ENCODE measurements at regions not wholly inside any gene's neighbourhood (a gene's known extent, or its start where the extent isn't known, plus 50 kb on each side); places are given as distances from the start of the nearest gene placed in this dataset.

DNA sequence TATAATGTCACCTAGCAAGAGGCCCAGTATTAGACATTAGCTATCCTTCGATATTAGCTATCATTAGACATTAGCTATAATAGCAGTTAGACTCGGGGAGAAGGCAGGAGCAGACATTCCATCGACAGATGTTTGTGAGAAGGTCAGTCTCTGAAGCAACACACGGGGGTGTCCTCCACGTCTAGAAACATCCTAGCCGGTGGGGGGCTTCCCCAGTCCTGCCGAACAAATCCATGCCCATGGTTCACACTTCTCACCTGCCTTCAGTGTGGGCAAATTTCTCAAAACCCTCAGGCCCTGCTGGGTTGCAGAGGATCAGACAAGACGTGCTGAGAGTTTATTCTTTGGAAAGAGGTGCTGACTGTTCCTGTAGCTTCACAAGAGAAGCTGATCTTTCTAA is 151.1 kb downstream of the IRF8 start:
- no peaks in the 10 kb centered on the region for H3K9me1 ChIP-seq (replicated peaks; ENCODE audit: control insufficient read depth, extremely low read depth, insufficient read depth, low read length)
- ChIA-PET CTCF (interaction anchor here (0.7 to 2.0 kb wide), 2 partner anchors 23 to 468 kb away, joined by 3 to 6 read pairs; no protein-coding TSS in a partner anchor), POLR2A (no interaction called here)
- H2AFZ ChIP-seq (ENCODE audit: low read depth, low read length), result no peak overlapping the region
- no peaks in the 10 kb centered on the region for H3K79me2 ChIP-seq (ENCODE audit: control insufficient read depth, insufficient read depth, low read length)
- H3K36me3 ChIP-seq (ENCODE audit: control insufficient read depth in 2 of 2, extremely low read depth in 1 of 2, insufficient read depth in 2 of 2, low read length in 2 of 2), result no peaks in the 10 kb centered on the region
- no peak overlapping the region for H3K4me3 ChIP-seq (replicated peaks in 1 of 3; ENCODE audit: insufficient read depth in 1 of 3, low read depth in 1 of 3, low read length in 3 of 3)
- H3K27ac ChIP-seq (ENCODE audit: insufficient read depth, low read depth, low read length), result no peak overlapping the region
- peaks cover 2 to 22% of the 10 kb centered on the region in 2 experiments for H3K27me3 ChIP-seq (ENCODE audit: control insufficient read depth in 2 of 2, insufficient read depth in 2 of 2, low read length in 2 of 2)
- no peak overlapping the region for H3K9ac ChIP-seq (replicated peaks; ENCODE audit: extremely low read depth, insufficient read depth, low read length)
- H3K4me2 ChIP-seq (ENCODE audit: insufficient read depth, low read length), result no peak overlapping the region
- no peaks in the 10 kb centered on the region for H3K4me1 ChIP-seq (ENCODE audit: control insufficient read depth, extremely low read depth, insufficient read depth, low read length)
- BruUV-seq (replicated peaks), result no TSS peak
- H4K20me1 ChIP-seq (replicated peaks; ENCODE audit: control insufficient read depth, extremely low read depth, insufficient read depth, low read length), result no peaks in the 10 kb centered on the region
- TF ChIP-seq EZH2 (IDR thresholded peaks at IDR 0.05; ENCODE audit: borderline replicate concordance, low read depth, low read length, severe bottlenecking) (no peak), POLR2A (IDR thresholded peaks at IDR 0.05; ENCODE audit: low read depth, low read length) (no peak)
- intact Hi-C loops (cut with micrococcal nuclease), result no loop called here
- no peaks in the 10 kb centered on the region for H3K9me3 ChIP-seq (replicated peaks; ENCODE audit: control insufficient read depth, insufficient read depth, low read length)
- FAIRE-seq (no peak), DNase-seq (ENCODE audit: low read depth, low spot score) (no peak)
- dilution Hi-C loops (cut with MboI; ENCODE audit: extremely low pct_ligation_motif_present, low sequenced_read_pairs), result no loop called here

- Histone ChIP-seq H3K36me3 (ENCODE audit: control insufficient read depth in 2 of 2, extremely low read depth in 1 of 2, insufficient read depth in 2 of 2, low read length in 2 of 2) (no peaks in the 10 kb centered on the region), H2AFZ (ENCODE audit: low read depth, low read length) (no peak overlapping the region), H3K4me3 (replicated peaks in 1 of 3; ENCODE audit: insufficient read depth in 1 of 3, low read depth in 1 of 3, low read length in 3 of 3) (no peak overlapping the region), H3K9me1 (replicated peaks; ENCODE audit: control insufficient read depth, extremely low read depth, insufficient read depth, low read length) (no peaks in the 10 kb centered on the region), H4K20me1 (replicated peaks; ENCODE audit: control insufficient read depth, extremely low read depth, insufficient read depth, low read length) (no peaks in the 10 kb centered on the region), H3K27me3 (ENCODE audit: control insufficient read depth in 2 of 2, insufficient read depth in 2 of 2, low read length in 2 of 2) (peaks cover 2 to 22% of the 10 kb centered on the region in 2 experiments), H3K9ac (replicated peaks; ENCODE audit: extremely low read depth, insufficient read depth, low read length) (no peak overlapping the region), H3K27ac (ENCODE audit: insufficient read depth, low read depth, low read length) (no peak overlapping the region), H3K4me1 (ENCODE audit: control insufficient read depth, extremely low read depth, insufficient read depth, low read length) (no peaks in the 10 kb centered on the region), H3K79me2 (ENCODE audit: control insufficient read depth, insufficient read depth, low read length) (no peaks in the 10 kb centered on the region), H3K9me3 (replicated peaks; ENCODE audit: control insufficient read depth, insufficient read depth, low read length) (no peaks in the 10 kb centered on the region), H3K4me2 (ENCODE audit: insufficient read depth, low read length) (no peak overlapping the region)
- dilution Hi-C loops (cut with MboI; ENCODE audit: extremely low pct_ligation_motif_present, low sequenced_read_pairs) (no loop called here), intact Hi-C loops (cut with micrococcal nuclease) (no loop called here)
- FAIRE-seq (no peak), DNase-seq (ENCODE audit: low read depth, low spot score) (no peak)
- no TSS peak for BruUV-seq (replicated peaks)
- CTCF ChIA-PET, result interaction anchor here (2.0 kb wide), 1 partner anchor 467 kb away, joined by 6 read pairs; no protein-coding TSS in a partner anchor
- TF ChIP-seq JUN (IDR thresholded peaks at IDR 0.05; ENCODE audit: borderline replicate concordance, insufficient read depth, insufficient read length, low read depth), result no peak
- no peak for TF ChIP-seq POLR2AphosphoS5 (IDR thresholded peaks at IDR 0.05; ENCODE audit: insufficient read depth, low read depth, low read length)
- no peak for TF ChIP-seq POLR2A (IDR thresholded peaks at IDR 0.05; ENCODE audit: low read depth, low read length)
- no peak for TF ChIP-seq EZH2 (IDR thresholded peaks at IDR 0.05; ENCODE audit: borderline replicate concordance, low read depth, low read length, severe bottlenecking)
- TF ChIP-seq FOS (IDR thresholded peaks at IDR 0.05; ENCODE audit: borderline replicate concordance, insufficient read depth, low read length), result no peak
- no peak for TF ChIP-seq CTCF (IDR thresholded peaks at IDR 0.05; ENCODE audit: extremely low read depth in 1 of 2, insufficient read depth in 1 of 2, low read depth in 1 of 2, low read length in 2 of 2)
- TF ChIP-seq MAX (IDR thresholded peaks at IDR 0.05; ENCODE audit: insufficient read depth, insufficient read length), result no peak
- TF ChIP-seq MYC (IDR thresholded peaks at IDR 0.05; ENCODE audit: low read depth, low read length), result no peak
- no peak for TF ChIP-seq GATA2 (IDR thresholded peaks at IDR 0.05; ENCODE audit: insufficient read depth, insufficient read length, low read depth, low read length)
- POLR2A ChIA-PET, result no interaction called here
Measured at GRCh38 chr16:86050591-86051367, 151.8 kb downstream of the IRF8 start.

Measured in endothelial cell of umbilical vein (primary cell).